OCI-LY1 (cell line): ENCODE measurements at regions not wholly inside any gene's neighbourhood (a gene's known extent, or its start where the extent isn't known, plus 50 kb on each side); places are given as distances from the start of the nearest gene placed in this dataset.

Source experiments
- H2AFZ ChIP-seq: fragments of 200-600 bp; sonication (generic), shearing (Covaris generic); 2 replicates; pipeline ENCODE4 v1.6.0; 2014; ENCODE audit warnings: antibody characterized with exemption, mild to moderate bottlenecking, low read length
- H3F3A ChIP-seq: fragments of 200-600 bp; sonication (generic), shearing (Covaris generic); 2 replicates; pipeline ENCODE4 v1.6.0; 2014; ENCODE audit warnings: mild to moderate bottlenecking, antibody characterized with exemption, low read length, moderate library complexity; ENCODE audit not compliant: insufficient read depth
- H3K27ac ChIP-seq: fragments of 200-600 bp; sonication (generic); 2 replicates; pipeline ENCODE4 v1.5.1; 2014; ENCODE audit warnings: low read length, mixed run types, mild to moderate bottlenecking, low read depth; ENCODE audit not compliant: poor library complexity, severe bottlenecking
- H3K27me3 ChIP-seq: fragments of 200-600 bp; sonication (generic); 2 replicates; pipeline ENCODE4 v1.6.0; 2014; ENCODE audit warnings: antibody characterized with exemption, mild to moderate bottlenecking, low read length, moderate library complexity; ENCODE audit not compliant: insufficient read depth
- H3K36me3 ChIP-seq: fragments of 200-600 bp; sonication (generic); 2 replicates; pipeline ENCODE4 v1.6.1; 2014; ENCODE audit warnings: mild to moderate bottlenecking, antibody characterized with exemption, low read length, moderate library complexity, mixed read lengths; ENCODE audit not compliant: insufficient read depth
- H3K4me1 ChIP-seq: fragments of 200-600 bp; sonication (generic); 2 replicates; pipeline ENCODE4 v1.5.1; 2014; ENCODE audit warnings: mild to moderate bottlenecking, low read length, moderate library complexity; ENCODE audit not compliant: insufficient read depth, severe bottlenecking
- H3K4me2 ChIP-seq: fragments of 200-600 bp; sonication (generic), shearing (Covaris generic); 2 replicates; pipeline ENCODE4 v1.6.1; 2014; ENCODE audit warnings: low read length
- H3K4me3 ChIP-seq: fragments of 200-600 bp; sonication (generic); 2 replicates; pipeline ENCODE4 v1.5.1; 2014; ENCODE audit warnings: low read length, low read depth, mild to moderate bottlenecking, mixed read lengths; ENCODE audit not compliant: poor library complexity, severe bottlenecking
- H3K79me2 ChIP-seq: fragments of 200-600 bp; shearing (Covaris generic); 2 replicates; pipeline ENCODE4 v1.6.1; 2016; ENCODE audit warnings: mixed run types, low read length, mixed read lengths; ENCODE audit not compliant: insufficient read depth
- H3K9ac ChIP-seq: fragments of 200-600 bp; sonication (generic), shearing (Covaris generic); 2 replicates; pipeline ENCODE4 v1.6.1; 2014; ENCODE audit warnings: mild to moderate bottlenecking, low read length, mixed read lengths
- H3K9me2 ChIP-seq: fragments of 200-600 bp; sonication (generic), shearing (Covaris generic); 2 replicates; pipeline ENCODE4 v1.6.1; 2014; ENCODE audit warnings: low read depth, mild to moderate bottlenecking, low read length, mixed read lengths
- H3K9me3 ChIP-seq: fragments of 200-600 bp; shearing (Covaris generic); 2 replicates; pipeline ENCODE4 v1.6.1; 2014; ENCODE audit warnings: low read length, mixed read lengths
- H4K20me1 ChIP-seq: fragments of 200-600 bp; sonication (generic), shearing (Covaris generic); 2 replicates; pipeline ENCODE4 v1.6.0; 2016; ENCODE audit warnings: mild to moderate bottlenecking, low read length; ENCODE audit not compliant: insufficient read depth
- EZH2 ChIP-seq: fragments of 200-600 bp; sonication (generic), shearing (Covaris generic); IDR thresholded peaks from 2 replicates; pipeline ENCODE4 v1.8.0; 2017; ENCODE audit warnings: borderline replicate concordance, mixed run types, mild to moderate bottlenecking, antibody characterized with exemption, low read length, moderate library complexity, mixed read lengths
- TF ChIP-seq, protein P1 (sequence below): fragments of 200-600 bp; sonication (generic), shearing (Covaris generic); IDR thresholded peaks from 2 replicates; pipeline ENCODE4 v1.5.1; 2017; ENCODE audit warnings: mild to moderate bottlenecking, antibody characterized with exemption, low read length, moderate library complexity, mixed read lengths

DNA sequence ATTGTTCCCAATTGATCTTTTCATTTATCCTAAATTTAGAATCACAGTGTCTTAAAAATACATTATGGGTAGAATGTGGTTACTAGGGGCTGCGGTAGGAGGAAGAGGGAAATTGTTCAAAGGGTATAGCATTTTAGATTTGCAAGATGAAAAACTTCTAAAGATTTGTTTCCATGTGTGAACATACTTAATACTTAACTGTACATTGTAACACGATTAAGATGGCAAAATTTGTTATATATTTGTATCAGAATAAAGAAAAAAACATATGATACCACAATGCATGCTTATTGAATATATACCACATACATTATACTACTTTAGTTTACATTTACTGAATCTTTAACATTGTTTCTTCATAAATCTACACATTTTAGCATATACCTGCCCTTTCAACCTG, 677.3 kb upstream of the PCDH20 start:
- Histone ChIP-seq H3K79me2 (no peaks in the 10 kb centered on the region), H2AFZ (no peak overlapping the region), H3K4me3 (no peak overlapping the region), H3F3A (no peaks in the 10 kb centered on the region), H3K9me3 (no peaks in the 10 kb centered on the region), H3K36me3 (no peaks in the 10 kb centered on the region), H4K20me1 (no peaks in the 10 kb centered on the region), H3K27ac (no peak overlapping the region), H3K9ac (no peak overlapping the region), H3K4me2 (no peak overlapping the region), H3K9me2 (no peaks in the 10 kb centered on the region), H3K27me3 (no peaks in the 10 kb centered on the region), H3K4me1 (no peaks in the 10 kb centered on the region)
- TF ChIP-seq, protein P1, sequence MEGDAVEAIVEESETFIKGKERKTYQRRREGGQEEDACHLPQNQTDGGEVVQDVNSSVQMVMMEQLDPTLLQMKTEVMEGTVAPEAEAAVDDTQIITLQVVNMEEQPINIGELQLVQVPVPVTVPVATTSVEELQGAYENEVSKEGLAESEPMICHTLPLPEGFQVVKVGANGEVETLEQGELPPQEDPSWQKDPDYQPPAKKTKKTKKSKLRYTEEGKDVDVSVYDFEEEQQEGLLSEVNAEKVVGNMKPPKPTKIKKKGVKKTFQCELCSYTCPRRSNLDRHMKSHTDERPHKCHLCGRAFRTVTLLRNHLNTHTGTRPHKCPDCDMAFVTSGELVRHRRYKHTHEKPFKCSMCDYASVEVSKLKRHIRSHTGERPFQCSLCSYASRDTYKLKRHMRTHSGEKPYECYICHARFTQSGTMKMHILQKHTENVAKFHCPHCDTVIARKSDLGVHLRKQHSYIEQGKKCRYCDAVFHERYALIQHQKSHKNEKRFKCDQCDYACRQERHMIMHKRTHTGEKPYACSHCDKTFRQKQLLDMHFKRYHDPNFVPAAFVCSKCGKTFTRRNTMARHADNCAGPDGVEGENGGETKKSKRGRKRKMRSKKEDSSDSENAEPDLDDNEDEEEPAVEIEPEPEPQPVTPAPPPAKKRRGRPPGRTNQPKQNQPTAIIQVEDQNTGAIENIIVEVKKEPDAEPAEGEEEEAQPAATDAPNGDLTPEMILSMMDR: no peak
- TF ChIP-seq EZH2: no peak

DNA sequence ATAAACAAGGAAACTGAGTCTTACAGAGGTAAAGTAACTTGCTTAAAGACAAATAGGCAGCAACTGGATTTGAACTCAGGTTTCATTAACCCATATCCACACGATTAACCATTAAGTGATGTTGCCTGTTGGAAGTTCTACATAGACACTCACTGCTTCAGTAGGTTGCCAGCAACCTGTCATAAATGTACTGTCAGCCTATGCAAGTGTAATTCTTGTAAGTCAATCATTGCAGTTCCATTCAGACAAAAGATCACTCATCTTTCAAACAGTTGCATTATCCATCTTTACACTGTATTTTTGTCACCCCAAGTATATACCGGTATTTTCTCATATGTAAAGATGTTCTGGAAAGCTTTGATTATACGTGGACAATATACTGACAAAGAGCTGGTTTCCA, 676.9 kb upstream of the PCDH20 start:
- H3K79me2 ChIP-seq: no peaks in the 10 kb centered on the region
- no peak overlapping the region for H2AFZ ChIP-seq
- TF ChIP-seq, protein P1: no peak
- no peak for TF ChIP-seq EZH2
- no peaks in the 10 kb centered on the region for H3K27me3 ChIP-seq
- no peak overlapping the region for H3K27ac ChIP-seq
- no peaks in the 10 kb centered on the region for H3K36me3 ChIP-seq
- no peaks in the 10 kb centered on the region for H3K4me1 ChIP-seq
- H3F3A ChIP-seq: no peaks in the 10 kb centered on the region
- H3K4me2 ChIP-seq: no peak overlapping the region
- no peak overlapping the region for H3K4me3 ChIP-seq
- H3K9me3 ChIP-seq: no peaks in the 10 kb centered on the region
- H3K9ac ChIP-seq: no peak overlapping the region
- H3K9me2 ChIP-seq: no peaks in the 10 kb centered on the region
- no peaks in the 10 kb centered on the region for H4K20me1 ChIP-seq

DNA sequence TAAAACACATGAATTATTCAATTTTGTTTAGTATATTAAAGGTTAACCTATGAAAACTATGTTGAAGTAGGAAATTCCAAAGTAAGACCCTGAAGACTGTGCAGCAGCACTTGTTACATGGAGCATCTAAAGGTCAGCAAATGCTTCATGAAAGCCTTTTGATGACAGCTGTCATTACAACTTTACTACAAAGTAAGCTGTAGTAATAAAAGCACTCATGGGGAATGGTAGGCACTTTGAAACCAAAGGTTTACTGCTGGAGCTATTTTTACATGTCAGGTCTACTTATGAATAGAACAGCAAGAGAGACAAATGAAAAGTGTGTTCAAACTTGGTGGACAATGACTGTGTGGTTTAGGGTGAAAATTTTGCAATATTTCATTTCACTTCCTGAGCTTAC, 672.5 kb upstream of the PCDH20 start:
- no peaks in the 10 kb centered on the region for H3F3A ChIP-seq
- no peaks in the 10 kb centered on the region for H3K27me3 ChIP-seq
- H3K9me3 ChIP-seq: no peaks in the 10 kb centered on the region
- no peaks in the 10 kb centered on the region for H4K20me1 ChIP-seq
- TF ChIP-seq EZH2: no peak
- TF ChIP-seq, protein P1: no peak
- no peaks in the 10 kb centered on the region for H3K36me3 ChIP-seq
- no peaks in the 10 kb centered on the region for H3K9me2 ChIP-seq
- no peak overlapping the region for H3K4me2 ChIP-seq
- H3K27ac ChIP-seq: no peak overlapping the region
- H3K79me2 ChIP-seq: no peaks in the 10 kb centered on the region
- no peak overlapping the region for H3K4me3 ChIP-seq
- no peak overlapping the region for H2AFZ ChIP-seq
- no peaks in the 10 kb centered on the region for H3K4me1 ChIP-seq
- H3K9ac ChIP-seq: no peak overlapping the region
